OCI-LY1 (cell line): ENCODE measurements at regions not wholly inside any gene's neighbourhood (a gene's known extent, or its start where the extent isn't known, plus 50 kb on each side); places are given as distances from the start of the nearest gene placed in this dataset.

Experiments
- H2AFZ ChIP-seq: fragments of 200-600 bp; sonication (generic), shearing (Covaris generic); 2 replicates; pipeline ENCODE4 v1.6.0; 2014; ENCODE audit warnings: antibody characterized with exemption, mild to moderate bottlenecking, low read length
- H3F3A ChIP-seq: fragments of 200-600 bp; sonication (generic), shearing (Covaris generic); 2 replicates; pipeline ENCODE4 v1.6.0; 2014; ENCODE audit warnings: mild to moderate bottlenecking, antibody characterized with exemption, low read length, moderate library complexity; ENCODE audit not compliant: insufficient read depth
- H3K27ac ChIP-seq: fragments of 200-600 bp; sonication (generic); 2 replicates; pipeline ENCODE4 v1.5.1; 2014; ENCODE audit warnings: low read length, mixed run types, mild to moderate bottlenecking, low read depth; ENCODE audit not compliant: poor library complexity, severe bottlenecking
- H3K27me3 ChIP-seq: fragments of 200-600 bp; sonication (generic); 2 replicates; pipeline ENCODE4 v1.6.0; 2014; ENCODE audit warnings: antibody characterized with exemption, mild to moderate bottlenecking, low read length, moderate library complexity; ENCODE audit not compliant: insufficient read depth
- H3K36me3 ChIP-seq: fragments of 200-600 bp; sonication (generic); 2 replicates; pipeline ENCODE4 v1.6.1; 2014; ENCODE audit warnings: mild to moderate bottlenecking, antibody characterized with exemption, low read length, moderate library complexity, mixed read lengths; ENCODE audit not compliant: insufficient read depth
- H3K4me1 ChIP-seq: fragments of 200-600 bp; sonication (generic); 2 replicates; pipeline ENCODE4 v1.5.1; 2014; ENCODE audit warnings: mild to moderate bottlenecking, low read length, moderate library complexity; ENCODE audit not compliant: insufficient read depth, severe bottlenecking
- H3K4me2 ChIP-seq: fragments of 200-600 bp; sonication (generic), shearing (Covaris generic); 2 replicates; pipeline ENCODE4 v1.6.1; 2014; ENCODE audit warnings: low read length
- H3K4me3 ChIP-seq: fragments of 200-600 bp; sonication (generic); 2 replicates; pipeline ENCODE4 v1.5.1; 2014; ENCODE audit warnings: low read length, low read depth, mild to moderate bottlenecking, mixed read lengths; ENCODE audit not compliant: poor library complexity, severe bottlenecking
- H3K79me2 ChIP-seq: fragments of 200-600 bp; shearing (Covaris generic); 2 replicates; pipeline ENCODE4 v1.6.1; 2016; ENCODE audit warnings: mixed run types, low read length, mixed read lengths; ENCODE audit not compliant: insufficient read depth
- H3K9ac ChIP-seq: fragments of 200-600 bp; sonication (generic), shearing (Covaris generic); 2 replicates; pipeline ENCODE4 v1.6.1; 2014; ENCODE audit warnings: mild to moderate bottlenecking, low read length, mixed read lengths
- H3K9me2 ChIP-seq: fragments of 200-600 bp; sonication (generic), shearing (Covaris generic); 2 replicates; pipeline ENCODE4 v1.6.1; 2014; ENCODE audit warnings: low read depth, mild to moderate bottlenecking, low read length, mixed read lengths
- H3K9me3 ChIP-seq: fragments of 200-600 bp; shearing (Covaris generic); 2 replicates; pipeline ENCODE4 v1.6.1; 2014; ENCODE audit warnings: low read length, mixed read lengths
- H4K20me1 ChIP-seq: fragments of 200-600 bp; sonication (generic), shearing (Covaris generic); 2 replicates; pipeline ENCODE4 v1.6.0; 2016; ENCODE audit warnings: mild to moderate bottlenecking, low read length; ENCODE audit not compliant: insufficient read depth
- EZH2 ChIP-seq: fragments of 200-600 bp; sonication (generic), shearing (Covaris generic); IDR thresholded peaks from 2 replicates; pipeline ENCODE4 v1.8.0; 2017; ENCODE audit warnings: borderline replicate concordance, mixed run types, mild to moderate bottlenecking, antibody characterized with exemption, low read length, moderate library complexity, mixed read lengths
- TF ChIP-seq, protein P1 (sequence below): fragments of 200-600 bp; sonication (generic), shearing (Covaris generic); IDR thresholded peaks from 2 replicates; pipeline ENCODE4 v1.5.1; 2017; ENCODE audit warnings: mild to moderate bottlenecking, antibody characterized with exemption, low read length, moderate library complexity, mixed read lengths

DNA sequence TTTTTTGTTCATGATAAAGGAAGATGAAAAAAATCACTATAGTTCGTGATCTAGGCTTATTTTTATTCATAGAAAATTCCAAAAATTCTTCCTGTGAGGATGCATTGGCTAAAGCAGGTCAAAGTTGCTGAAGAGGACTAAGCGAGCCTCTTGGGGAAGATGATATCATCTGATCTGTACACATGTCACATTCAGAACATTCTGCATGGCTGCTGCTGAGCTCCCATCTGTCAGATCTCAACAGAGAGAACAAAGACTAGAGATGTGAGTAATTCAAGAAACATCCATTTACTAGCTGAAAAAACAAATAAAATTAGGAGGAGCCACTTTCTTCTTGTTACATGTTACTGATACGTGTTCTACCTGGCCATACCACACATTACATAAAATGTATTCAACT lies 518.6 kb upstream of the FSIP2 start:
- Histone ChIP-seq H3K4me3 (no peak overlapping the region), H3K9ac (no peak overlapping the region), H3K27ac (no peak overlapping the region), H3K4me2 (no peak overlapping the region), H2AFZ (no peak overlapping the region), H3K9me2 (no peaks in the 10 kb centered on the region), H3K4me1 (no peaks in the 10 kb centered on the region), H4K20me1 (no peaks in the 10 kb centered on the region), H3K9me3 (no peaks in the 10 kb centered on the region), H3K36me3 (no peaks in the 10 kb centered on the region), H3K27me3 (no peaks in the 10 kb centered on the region), H3F3A (no peaks in the 10 kb centered on the region), H3K79me2 (no peaks in the 10 kb centered on the region)
- TF ChIP-seq, protein P1, sequence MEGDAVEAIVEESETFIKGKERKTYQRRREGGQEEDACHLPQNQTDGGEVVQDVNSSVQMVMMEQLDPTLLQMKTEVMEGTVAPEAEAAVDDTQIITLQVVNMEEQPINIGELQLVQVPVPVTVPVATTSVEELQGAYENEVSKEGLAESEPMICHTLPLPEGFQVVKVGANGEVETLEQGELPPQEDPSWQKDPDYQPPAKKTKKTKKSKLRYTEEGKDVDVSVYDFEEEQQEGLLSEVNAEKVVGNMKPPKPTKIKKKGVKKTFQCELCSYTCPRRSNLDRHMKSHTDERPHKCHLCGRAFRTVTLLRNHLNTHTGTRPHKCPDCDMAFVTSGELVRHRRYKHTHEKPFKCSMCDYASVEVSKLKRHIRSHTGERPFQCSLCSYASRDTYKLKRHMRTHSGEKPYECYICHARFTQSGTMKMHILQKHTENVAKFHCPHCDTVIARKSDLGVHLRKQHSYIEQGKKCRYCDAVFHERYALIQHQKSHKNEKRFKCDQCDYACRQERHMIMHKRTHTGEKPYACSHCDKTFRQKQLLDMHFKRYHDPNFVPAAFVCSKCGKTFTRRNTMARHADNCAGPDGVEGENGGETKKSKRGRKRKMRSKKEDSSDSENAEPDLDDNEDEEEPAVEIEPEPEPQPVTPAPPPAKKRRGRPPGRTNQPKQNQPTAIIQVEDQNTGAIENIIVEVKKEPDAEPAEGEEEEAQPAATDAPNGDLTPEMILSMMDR: no peak
- no peak for TF ChIP-seq EZH2

DNA sequence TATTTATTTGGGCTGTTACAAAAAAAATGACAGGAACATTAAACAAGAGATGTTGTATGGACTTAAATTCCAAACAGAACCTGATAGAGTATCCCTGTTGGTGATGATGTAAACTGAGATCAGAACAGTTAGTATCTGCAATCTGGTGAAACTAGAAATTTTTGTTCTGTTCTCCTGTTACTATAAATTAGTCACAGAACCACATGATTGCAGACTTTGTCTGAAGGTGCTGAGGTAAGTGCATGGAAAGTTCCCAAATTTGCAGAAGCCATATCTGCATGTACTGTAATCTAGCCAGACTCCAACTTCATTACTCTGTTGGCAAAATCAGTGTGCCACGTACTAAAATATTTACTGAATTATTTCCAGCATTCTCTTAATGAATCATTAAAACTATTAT lies 516.3 kb upstream of the FSIP2 start:
- Histone ChIP-seq H2AFZ (no peak overlapping the region), H3K27ac (no peak overlapping the region), H3K4me3 (no peak overlapping the region), H3K36me3 (no peaks in the 10 kb centered on the region), H3K4me1 (no peaks in the 10 kb centered on the region), H3F3A (no peaks in the 10 kb centered on the region), H3K9me3 (no peaks in the 10 kb centered on the region), H3K4me2 (no peak overlapping the region), H3K9ac (no peak overlapping the region), H3K27me3 (no peaks in the 10 kb centered on the region), H4K20me1 (no peaks in the 10 kb centered on the region), H3K79me2 (no peaks in the 10 kb centered on the region), H3K9me2 (no peaks in the 10 kb centered on the region)
- no peak for TF ChIP-seq EZH2
- TF ChIP-seq, protein P1: no peak

DNA sequence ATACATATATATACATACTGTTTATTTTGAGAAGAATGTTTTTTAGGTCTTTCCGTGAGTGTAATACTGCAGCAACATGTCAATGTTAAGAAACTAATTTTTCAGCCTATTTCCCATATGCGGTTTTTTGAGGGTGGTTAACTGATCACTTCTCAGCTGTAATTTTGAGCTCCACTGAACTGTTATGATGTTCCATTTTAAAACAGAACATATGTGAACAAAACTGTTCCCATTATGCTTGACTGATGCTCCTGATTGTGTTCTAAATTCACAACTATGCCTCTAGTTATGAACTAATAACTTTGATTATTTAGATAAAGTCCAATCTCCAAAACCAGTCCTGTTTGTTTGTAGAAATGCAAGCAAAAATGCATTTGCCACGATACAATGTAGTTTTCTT lies 511.2 kb upstream of the FSIP2 start:
- TF ChIP-seq, protein P1: no peak
- TF ChIP-seq EZH2: no peak
- no peaks in the 10 kb centered on the region for H3K9me2 ChIP-seq
- no peaks in the 10 kb centered on the region for H3K36me3 ChIP-seq
- H4K20me1 ChIP-seq: no peaks in the 10 kb centered on the region
- H3K9me3 ChIP-seq: no peaks in the 10 kb centered on the region
- no peak overlapping the region for H3K9ac ChIP-seq
- H3K4me3 ChIP-seq: no peak overlapping the region
- no peaks in the 10 kb centered on the region for H3K79me2 ChIP-seq
- no peak overlapping the region for H3K4me2 ChIP-seq
- H3K27ac ChIP-seq: no peak overlapping the region
- H3F3A ChIP-seq: no peaks in the 10 kb centered on the region
- H2AFZ ChIP-seq: no peak overlapping the region
- no peaks in the 10 kb centered on the region for H3K27me3 ChIP-seq
- H3K4me1 ChIP-seq: no peaks in the 10 kb centered on the region
